GM21786 (cell line): ENCODE measurements at regions not wholly inside any gene's neighbourhood (a gene's known extent, or its start where the extent isn't known, plus 50 kb on each side); places are given as distances from the start of the nearest gene placed in this dataset.
A peak's percentile ranks its signal among the peaks of the same experiment; 100 is the strongest.
"Not testable (repeated sequence)": the region's sequence is repeated elsewhere in the genome, so short reads cannot be mapped to it uniquely, and the experiment has no call there.

Experiments
- ATAC-seq: cut with Tn5 transposase; IDR thresholded peaks from one replicate; pipeline ENCODE4 v1.9.1; 2021; ENCODE audit not compliant: unreplicated experiment

GRCh38 chrX:52585892-52586291, 68.8 kb downstream of the SSX7 start:
- ATAC-seq: no peak

GRCh38 chrX:52577464-52578173, 60.8 kb upstream of the XAGE1B start:
- ATAC-seq: no peak

GRCh38 chrX:52576946-52577345, 60.1 kb upstream of the XAGE1B start:
- no peak for ATAC-seq

- no peak for ATAC-seq
Observed at GRCh38 chrX:52576474-52576873, 59.6 kb upstream of the XAGE1B start.

- peak; percentile 58 for ATAC-seq
Observed at GRCh38 chrX:52574416-52575275, 57.8 kb upstream of the XAGE1B start.

GRCh38 chrX:52568146-52568545, 51.3 kb upstream of the XAGE1B start:
- not testable (repeated sequence) for ATAC-seq
